H9 (cell line): ENCODE measurements at regions not wholly inside any gene's neighbourhood (a gene's known extent, or its start where the extent isn't known, plus 50 kb on each side); places are given as distances from the start of the nearest gene placed in this dataset.

Experiments used
- DNase-seq: peaks from one replicate; pipeline ENCODE4 v3.0.0-alpha.2; 2017
- H2AFZ ChIP-seq: one replicate; pipeline ENCODE4 v1.6.1; 2013; ENCODE audit warnings: mild to moderate bottlenecking, low read length, control low read depth, moderate library complexity
- H2AK5ac ChIP-seq: 2 replicates; pipeline ENCODE4 v1.6.1; 2013; ENCODE audit warnings: low read length, control low read depth, mixed read lengths; ENCODE audit not compliant: insufficient read length
- H2BK120ac ChIP-seq: one replicate; pipeline ENCODE4 v1.6.1; 2013; ENCODE audit warnings: low read depth, mild to moderate bottlenecking, low read length, control low read depth, inconsistent platforms; ENCODE audit not compliant: poor library complexity, severe bottlenecking
- H2BK12ac ChIP-seq: 2 replicates; pipeline ENCODE4 v1.6.1; 2013; ENCODE audit warnings: low read length, control low read depth, mixed read lengths, low read depth; ENCODE audit not compliant: insufficient read length
- H2BK15ac ChIP-seq: 2 replicates; pipeline ENCODE4 v1.6.1; 2013; ENCODE audit warnings: low read depth, low read length, control low read depth
- H2BK20ac ChIP-seq: one replicate; pipeline ENCODE4 v1.6.1; 2013; ENCODE audit warnings: low read depth, mild to moderate bottlenecking, low read length, control low read depth, inconsistent platforms; ENCODE audit not compliant: poor library complexity, severe bottlenecking
- H2BK5ac ChIP-seq: 2 replicates; pipeline ENCODE4 v1.6.1; 2013; ENCODE audit warnings: low read length, control low read depth, mixed read lengths; ENCODE audit not compliant: insufficient read length
- H3K14ac ChIP-seq: 2 replicates; pipeline ENCODE4 v1.6.1; 2013; ENCODE audit warnings: low read length, control low read depth; ENCODE audit not compliant: insufficient read depth
- H3K18ac ChIP-seq: 2 replicates; pipeline ENCODE4 v1.6.1; 2013; ENCODE audit warnings: low read depth, mild to moderate bottlenecking, mixed read lengths, low read length, control low read depth; ENCODE audit not compliant: insufficient read length
- H3K23ac ChIP-seq: 2 replicates; pipeline ENCODE4 v1.6.1; 2013; ENCODE audit warnings: low read length, control low read depth, mixed read lengths, low read depth; ENCODE audit not compliant: insufficient read length
- H3K23me2 ChIP-seq: 2 replicates; pipeline ENCODE4 v1.6.1; 2013; ENCODE audit warnings: low read depth, mild to moderate bottlenecking, mixed read lengths, low read length, control low read depth; ENCODE audit not compliant: insufficient read length, poor library complexity, severe bottlenecking
- H3K27ac ChIP-seq: 2 replicates; pipeline ENCODE4 v1.5.1; 2013; ENCODE audit warnings: low read length, control low read depth, mixed read lengths, low read depth; ENCODE audit not compliant: insufficient read length
- H3K27me3 ChIP-seq: 2 replicates; pipeline ENCODE4 v1.6.1; 2013; ENCODE audit warnings: low read length, control low read depth, inconsistent platforms; ENCODE audit not compliant: insufficient read depth
- H3K4ac ChIP-seq: 2 replicates; pipeline ENCODE4 v1.6.1; 2013; ENCODE audit warnings: low read depth, mild to moderate bottlenecking, control low read depth, inconsistent platforms, low read length, moderate library complexity
- H3K4me1 ChIP-seq: 2 replicates; pipeline ENCODE4 v1.6.1; 2013; ENCODE audit warnings: low read length, control low read depth, inconsistent platforms; ENCODE audit not compliant: insufficient read depth
- H3K4me2 ChIP-seq: 2 replicates; pipeline ENCODE4 v1.6.1; 2013; ENCODE audit warnings: low read length, control low read depth, mixed read lengths; ENCODE audit not compliant: insufficient read length, insufficient read depth
- H3K56ac ChIP-seq: 2 replicates; pipeline ENCODE4 v1.6.1; 2013; ENCODE audit warnings: low read depth, mild to moderate bottlenecking, mixed read lengths, low read length, control low read depth; ENCODE audit not compliant: insufficient read length
- H3K79me1 ChIP-seq: 2 replicates; pipeline ENCODE4 v1.6.1; 2013; ENCODE audit warnings: low read depth, mild to moderate bottlenecking, moderate library complexity, low read length, control low read depth, inconsistent platforms; ENCODE audit not compliant: insufficient read depth, poor library complexity, severe bottlenecking
- H3K79me2 ChIP-seq: 2 replicates; pipeline ENCODE4 v1.6.1; 2013; ENCODE audit warnings: low read length, control low read depth, inconsistent platforms; ENCODE audit not compliant: insufficient read depth
- H3K9ac ChIP-seq: 2 replicates; pipeline ENCODE4 v1.6.1; 2013; ENCODE audit warnings: low read length, control low read depth, mixed read lengths; ENCODE audit not compliant: insufficient read length; ENCODE audit errors: extremely low read depth
- H3K9me3 ChIP-seq: one replicate; pipeline ENCODE4 v1.6.1; 2013; ENCODE audit warnings: low read depth, low read length, inconsistent platforms; ENCODE audit not compliant: control insufficient read depth
- H3T11ph ChIP-seq: one replicate; pipeline ENCODE4 v1.6.1; 2013; ENCODE audit warnings: mild to moderate bottlenecking, low read length, control low read depth, inconsistent platforms
- H4K20me1 ChIP-seq: one replicate; pipeline ENCODE4 v1.6.1; 2013; ENCODE audit not compliant: control insufficient read depth, insufficient read length, insufficient read depth
- H4K5ac ChIP-seq: 2 replicates; pipeline ENCODE4 v1.6.1; 2013; ENCODE audit warnings: low read depth, mild to moderate bottlenecking, mixed read lengths, low read length, control low read depth; ENCODE audit not compliant: insufficient read length
- H4K8ac ChIP-seq: replicated peaks from 2 replicates; pipeline ENCODE4 v1.6.1; 2013; ENCODE audit warnings: low read length, control low read depth, mixed read lengths, low read depth; ENCODE audit not compliant: insufficient read length
- H4K91ac ChIP-seq: 2 replicates; pipeline ENCODE4 v1.6.1; 2013; ENCODE audit warnings: low read depth, mild to moderate bottlenecking, moderate library complexity, mixed read lengths, low read length, control low read depth; ENCODE audit not compliant: insufficient read length
- H3K27ac Mint-ChIP-seq, 3 experiments: 2 replicates in 2 of 3; 3 replicates in 1 of 3; pipeline ENCODE4 v1.8.0; 2020 to 2021; ENCODE audit warnings: mixed read lengths in 3 of 3, mild to moderate bottlenecking in 1 of 3, moderate library complexity in 1 of 3
- H3K27me3 Mint-ChIP-seq: 2 replicates; pipeline ENCODE4 v1.8.0; 2021; ENCODE audit warnings: low read depth, mild to moderate bottlenecking, moderate library complexity, mixed read lengths
- H3K36me3 Mint-ChIP-seq, 3 experiments: 2 replicates in 2 of 3; 3 replicates in 1 of 3; pipeline ENCODE4 v1.8.0; 2020 to 2021; ENCODE audit warnings: low read depth in 3 of 3, mixed read lengths in 3 of 3; ENCODE audit not compliant: insufficient read depth in 1 of 3
- H3K4me1 Mint-ChIP-seq, 2 experiments: 2 replicates each; pipeline ENCODE4 v1.8.0; 2020; ENCODE audit warnings: mixed read lengths in 2 of 2
- H3K4me3 Mint-ChIP-seq, 2 experiments: 2 replicates in 1 of 2; 3 replicates in 1 of 2; pipeline ENCODE4 v1.8.0; 2020 to 2021; ENCODE audit warnings: mild to moderate bottlenecking in 2 of 2, mixed read lengths in 2 of 2, moderate library complexity in 1 of 2
- H3K9me3 Mint-ChIP-seq, 2 experiments: 2 replicates in 1 of 2; 3 replicates in 1 of 2; pipeline ENCODE4 v1.8.0; 2020; ENCODE audit warnings: mild to moderate bottlenecking in 2 of 2, mixed read lengths in 2 of 2, moderate library complexity in 1 of 2
- WGBS: extraction: QIAGEN DNeasy Blood & Tissue Kit; methylation state at CpG from one replicate; pipeline ENCODE4 v1.1.7; 2013; ENCODE audit warnings: missing lambda C conversion rate, low lambda C conversion rate, mixed read lengths; ENCODE audit not compliant: insufficient read length; ENCODE audit errors: extremely low coverage; 5-methylcytosine and 5-hydroxymethylcytosine counted together
- TF ChIP-seq, protein P1 (sequence below): fragments of 200-600 bp; sonication (generic); conservative IDR thresholded peaks from 3 replicates; pipeline ENCODE4 v1.8.0; 2021; ENCODE audit warnings: antibody characterized with exemption, mild to moderate bottlenecking

DNA sequence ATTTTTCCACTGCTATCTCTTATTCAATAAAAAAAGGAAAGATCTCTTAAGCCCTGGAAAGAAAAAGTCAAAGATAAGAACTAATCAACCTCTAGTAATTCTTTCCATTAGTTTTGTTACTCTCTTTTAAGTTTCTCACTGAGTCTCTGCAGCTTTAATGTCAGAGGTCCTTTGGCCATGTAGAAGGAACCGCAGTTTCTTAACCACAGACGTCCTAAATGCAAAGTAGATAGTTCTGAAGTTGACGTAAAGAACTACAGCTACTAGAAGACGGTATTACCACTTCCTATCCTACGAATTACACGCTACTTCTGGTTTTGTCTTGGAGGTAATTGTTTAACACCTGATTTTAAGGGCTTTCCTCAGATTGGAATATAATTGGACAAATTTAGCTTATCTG, 325.9 kb downstream of the ANKRD50 start:
- no peak overlapping the region for H3K4me3 Mint-ChIP-seq
- no peak overlapping the region for H3K56ac ChIP-seq
- no peaks in the 10 kb centered on the region for H3K27me3 Mint-ChIP-seq
- H3K9me3 Mint-ChIP-seq: no peaks in the 10 kb centered on the region
- no peak for DNase-seq
- no peak overlapping the region for H3K27ac ChIP-seq
- no peak overlapping the region for H2BK12ac ChIP-seq
- H2BK5ac ChIP-seq: no peak overlapping the region
- no peaks in the 10 kb centered on the region for H3K27me3 ChIP-seq
- H3K9me3 ChIP-seq: no peaks in the 10 kb centered on the region
- no peaks in the 10 kb centered on the region for H3K79me2 ChIP-seq
- H3K9ac ChIP-seq: no peak overlapping the region
- no CpG with 5 or more reads among the region's 6 CpGs for WGBS
- H3K4me2 ChIP-seq: no peak overlapping the region
- H2BK15ac ChIP-seq: no peak overlapping the region
- no peak overlapping the region for H3T11ph ChIP-seq
- no peak overlapping the region for H2BK20ac ChIP-seq
- peaks cover 6 to 8% of the 10 kb centered on the region in 2 experiments; a peak in 3 of 4 replicates for H3K4me1 Mint-ChIP-seq
- H2AK5ac ChIP-seq: no peak overlapping the region
- H3K4ac ChIP-seq: no peak overlapping the region
- no peak overlapping the region for H3K23ac ChIP-seq
- H4K5ac ChIP-seq: no peak overlapping the region
- H3K27ac Mint-ChIP-seq: no peak overlapping the region
- H3K79me1 ChIP-seq: no peaks in the 10 kb centered on the region
- no peaks in the 10 kb centered on the region for H3K36me3 Mint-ChIP-seq
- no peak overlapping the region for H3K18ac ChIP-seq
- no peak overlapping the region for H4K91ac ChIP-seq
- H3K4me1 ChIP-seq: no peaks in the 10 kb centered on the region
- no peak overlapping the region for H2AFZ ChIP-seq
- no peak overlapping the region for H4K8ac ChIP-seq
- no peaks in the 10 kb centered on the region for H4K20me1 ChIP-seq
- TF ChIP-seq, protein P1, sequence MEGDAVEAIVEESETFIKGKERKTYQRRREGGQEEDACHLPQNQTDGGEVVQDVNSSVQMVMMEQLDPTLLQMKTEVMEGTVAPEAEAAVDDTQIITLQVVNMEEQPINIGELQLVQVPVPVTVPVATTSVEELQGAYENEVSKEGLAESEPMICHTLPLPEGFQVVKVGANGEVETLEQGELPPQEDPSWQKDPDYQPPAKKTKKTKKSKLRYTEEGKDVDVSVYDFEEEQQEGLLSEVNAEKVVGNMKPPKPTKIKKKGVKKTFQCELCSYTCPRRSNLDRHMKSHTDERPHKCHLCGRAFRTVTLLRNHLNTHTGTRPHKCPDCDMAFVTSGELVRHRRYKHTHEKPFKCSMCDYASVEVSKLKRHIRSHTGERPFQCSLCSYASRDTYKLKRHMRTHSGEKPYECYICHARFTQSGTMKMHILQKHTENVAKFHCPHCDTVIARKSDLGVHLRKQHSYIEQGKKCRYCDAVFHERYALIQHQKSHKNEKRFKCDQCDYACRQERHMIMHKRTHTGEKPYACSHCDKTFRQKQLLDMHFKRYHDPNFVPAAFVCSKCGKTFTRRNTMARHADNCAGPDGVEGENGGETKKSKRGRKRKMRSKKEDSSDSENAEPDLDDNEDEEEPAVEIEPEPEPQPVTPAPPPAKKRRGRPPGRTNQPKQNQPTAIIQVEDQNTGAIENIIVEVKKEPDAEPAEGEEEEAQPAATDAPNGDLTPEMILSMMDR: no peak
- H3K23me2 ChIP-seq: no peaks in the 10 kb centered on the region
- H2BK120ac ChIP-seq: no peak overlapping the region
- H3K14ac ChIP-seq: no peak overlapping the region
